Uterus (tissue), 2 donors: ENCODE measurements at regions not wholly inside any gene's neighbourhood (a gene's known extent, or its start where the extent isn't known, plus 50 kb on each side); places are given as distances from the start of the nearest gene placed in this dataset.

Source experiments
- POLR2A ChIP-seq, 2 donors: fragments of 450-650 bp; IDR thresholded peaks; one replicate each; pipeline ENCODE4 v1.6.1; 2016; ENCODE audit warnings: antibody characterized with exemption in 2 of 2, mild to moderate bottlenecking in 1 of 2, moderate library complexity in 1 of 2
- TF ChIP-seq, protein P1 (sequence below), 4 experiments: fragments of 200-600 bp in 2 of 4; fragments of 450-650 bp in 2 of 4; sonication (generic) in 2 of 4; IDR thresholded peaks; one replicate each; pipeline ENCODE4 v1.5.1; 2016 to 2019; ENCODE audit warnings: antibody characterized with exemption in 4 of 4, mild to moderate bottlenecking in 2 of 4, moderate library complexity in 1 of 4

DNA sequence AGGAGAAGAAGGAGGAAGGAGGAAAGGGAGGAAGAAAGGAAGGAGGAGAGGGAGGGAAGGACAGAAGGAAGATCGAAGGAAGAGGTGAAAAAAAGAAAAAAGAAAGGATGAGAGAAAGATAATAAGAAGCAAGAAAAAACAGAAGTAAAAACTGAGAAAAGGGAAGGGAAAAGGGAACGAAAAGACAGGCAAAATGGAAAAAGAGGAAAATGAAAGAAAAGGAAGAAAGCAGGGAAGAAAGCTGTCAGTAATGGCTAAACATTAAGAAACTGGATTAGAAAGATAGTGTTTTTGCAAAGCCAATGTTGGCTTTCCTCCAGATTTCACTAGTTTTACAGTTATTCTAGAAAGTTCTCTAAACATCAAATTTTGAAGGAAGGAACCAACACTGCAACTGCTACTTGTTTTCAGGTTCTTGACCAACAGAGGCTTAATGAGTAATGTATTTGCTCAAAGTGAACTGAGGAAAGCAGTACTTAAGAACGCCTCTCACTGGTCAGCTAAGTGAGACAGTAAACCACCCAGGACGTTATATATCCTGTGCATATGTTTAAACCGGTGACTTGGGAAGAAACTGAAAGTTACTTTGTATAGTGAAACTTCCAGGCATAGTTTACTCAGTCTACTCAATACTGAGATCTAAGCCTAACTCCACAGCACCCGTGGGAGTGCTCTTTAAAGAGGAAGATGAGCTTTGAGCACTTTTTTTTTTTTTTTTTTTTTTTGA lies 286.2 kb upstream of the TRIB2 start:
- TF ChIP-seq, protein P1, sequence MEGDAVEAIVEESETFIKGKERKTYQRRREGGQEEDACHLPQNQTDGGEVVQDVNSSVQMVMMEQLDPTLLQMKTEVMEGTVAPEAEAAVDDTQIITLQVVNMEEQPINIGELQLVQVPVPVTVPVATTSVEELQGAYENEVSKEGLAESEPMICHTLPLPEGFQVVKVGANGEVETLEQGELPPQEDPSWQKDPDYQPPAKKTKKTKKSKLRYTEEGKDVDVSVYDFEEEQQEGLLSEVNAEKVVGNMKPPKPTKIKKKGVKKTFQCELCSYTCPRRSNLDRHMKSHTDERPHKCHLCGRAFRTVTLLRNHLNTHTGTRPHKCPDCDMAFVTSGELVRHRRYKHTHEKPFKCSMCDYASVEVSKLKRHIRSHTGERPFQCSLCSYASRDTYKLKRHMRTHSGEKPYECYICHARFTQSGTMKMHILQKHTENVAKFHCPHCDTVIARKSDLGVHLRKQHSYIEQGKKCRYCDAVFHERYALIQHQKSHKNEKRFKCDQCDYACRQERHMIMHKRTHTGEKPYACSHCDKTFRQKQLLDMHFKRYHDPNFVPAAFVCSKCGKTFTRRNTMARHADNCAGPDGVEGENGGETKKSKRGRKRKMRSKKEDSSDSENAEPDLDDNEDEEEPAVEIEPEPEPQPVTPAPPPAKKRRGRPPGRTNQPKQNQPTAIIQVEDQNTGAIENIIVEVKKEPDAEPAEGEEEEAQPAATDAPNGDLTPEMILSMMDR (IDR thresholded peaks at IDR 0.05), result no peak
- TF ChIP-seq POLR2A (IDR thresholded peaks at IDR 0.05), result no peak
